ENCODE measurements at regions not wholly inside any gene's neighbourhood (a gene's known extent, or its start where the extent isn't known, plus 50 kb on each side); places are given as distances from the start of the nearest gene placed in this dataset.

- no peak for TF ChIP-seq CTCF (IDR thresholded peaks at IDR 0.05; ENCODE audit: low read depth, low read length, missing control alignments)
- in situ Hi-C loops (cut with HindIII; ENCODE audit: low sequenced_read_pairs) = no loop called here
- H3K4me3 ChIP-seq (ENCODE audit: low read depth, low read length) = no peak overlapping the region
These were observed 406.5 kb upstream of the CNKSR2 start for GRCh38 chrX:20967725-20968124.

DNA sequence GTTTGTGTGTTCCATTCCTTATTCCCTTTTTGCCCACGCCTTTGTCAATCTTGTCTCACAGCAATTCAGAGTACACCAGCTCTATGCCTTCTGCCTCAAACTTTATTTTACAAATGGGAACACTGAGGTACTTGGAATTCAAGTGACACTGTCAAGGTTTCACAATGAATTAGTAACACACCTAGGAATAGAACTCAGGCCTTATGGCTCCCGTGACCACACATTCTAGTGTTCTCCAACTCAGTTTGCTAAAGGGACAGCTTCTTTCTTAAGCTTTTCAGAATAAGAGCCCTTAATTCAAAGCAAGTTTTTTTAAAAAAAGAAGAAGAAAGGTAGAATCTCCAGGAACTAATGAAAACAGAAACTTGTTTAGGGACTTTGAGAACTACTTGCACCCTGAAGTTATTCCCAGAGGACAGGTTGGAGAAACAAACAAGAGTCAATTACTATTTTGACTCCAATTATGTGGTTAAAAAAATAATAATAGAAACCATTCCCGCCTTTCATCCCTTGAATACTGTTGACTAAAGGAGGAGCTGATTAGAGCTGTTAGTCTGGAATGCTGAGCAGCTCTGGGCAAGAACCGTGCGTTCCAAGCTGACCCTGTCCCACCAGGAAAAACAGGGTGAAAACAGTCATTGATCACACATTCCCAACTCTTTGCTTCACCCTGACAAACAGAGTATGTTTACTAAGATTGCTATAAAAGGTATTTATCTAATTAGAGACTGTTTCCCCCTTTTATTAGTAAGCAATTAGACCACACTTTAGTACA is 408.8 kb upstream of the CNKSR2 start:
- no peak for TF ChIP-seq CTCF (IDR thresholded peaks at IDR 0.05; ENCODE audit: low read depth, low read length, missing control alignments)
- no peak overlapping the region for H3K4me3 ChIP-seq (ENCODE audit: low read depth, low read length)
- DNase-seq (ENCODE audit: low read depth) = no peak
- in situ Hi-C loops (cut with HindIII; ENCODE audit: low sequenced_read_pairs) = no loop called here

More at GRCh38 chrX:20967725-20968124, 406.5 kb upstream of the CNKSR2 start:
- DNase-seq (ENCODE audit: low read depth) = no peak

DNA sequence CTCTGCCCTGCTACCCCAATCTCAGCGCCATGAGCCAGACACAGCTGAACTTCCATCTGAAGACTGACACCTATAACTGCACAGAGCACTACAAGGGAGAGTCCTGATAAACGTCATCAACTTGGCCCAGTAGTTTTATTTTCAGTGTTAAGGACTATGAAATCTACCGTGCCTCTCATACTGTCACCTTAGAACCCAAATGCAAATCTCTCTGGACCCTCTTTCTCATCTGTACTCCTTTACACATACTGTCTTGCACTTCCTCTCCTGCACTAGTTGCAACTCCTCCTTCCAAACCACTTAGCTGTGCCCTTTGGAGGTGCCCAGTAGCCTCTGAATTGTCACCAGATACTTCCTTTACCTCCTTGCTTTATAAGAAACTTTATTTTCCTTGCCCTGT is 420.2 kb upstream of the CNKSR2 start:
- in situ Hi-C loops (cut with HindIII; ENCODE audit: low sequenced_read_pairs) = no loop called here
- no peak for DNase-seq (ENCODE audit: low read depth)
- no peak for TF ChIP-seq CTCF (IDR thresholded peaks at IDR 0.05; ENCODE audit: low read depth, low read length, missing control alignments)
- no peak overlapping the region for H3K4me3 ChIP-seq (ENCODE audit: low read depth, low read length)

GRCh38 chrX:20952180-20952579 is 422.0 kb upstream of the CNKSR2 start:
- no peak for TF ChIP-seq CTCF (IDR thresholded peaks at IDR 0.05; ENCODE audit: low read depth, low read length, missing control alignments)
- no peak for DNase-seq (ENCODE audit: low read depth)
- in situ Hi-C loops (cut with HindIII; ENCODE audit: low sequenced_read_pairs) = no loop called here
- H3K4me3 ChIP-seq (ENCODE audit: low read depth, low read length) = no peak overlapping the region

DNA sequence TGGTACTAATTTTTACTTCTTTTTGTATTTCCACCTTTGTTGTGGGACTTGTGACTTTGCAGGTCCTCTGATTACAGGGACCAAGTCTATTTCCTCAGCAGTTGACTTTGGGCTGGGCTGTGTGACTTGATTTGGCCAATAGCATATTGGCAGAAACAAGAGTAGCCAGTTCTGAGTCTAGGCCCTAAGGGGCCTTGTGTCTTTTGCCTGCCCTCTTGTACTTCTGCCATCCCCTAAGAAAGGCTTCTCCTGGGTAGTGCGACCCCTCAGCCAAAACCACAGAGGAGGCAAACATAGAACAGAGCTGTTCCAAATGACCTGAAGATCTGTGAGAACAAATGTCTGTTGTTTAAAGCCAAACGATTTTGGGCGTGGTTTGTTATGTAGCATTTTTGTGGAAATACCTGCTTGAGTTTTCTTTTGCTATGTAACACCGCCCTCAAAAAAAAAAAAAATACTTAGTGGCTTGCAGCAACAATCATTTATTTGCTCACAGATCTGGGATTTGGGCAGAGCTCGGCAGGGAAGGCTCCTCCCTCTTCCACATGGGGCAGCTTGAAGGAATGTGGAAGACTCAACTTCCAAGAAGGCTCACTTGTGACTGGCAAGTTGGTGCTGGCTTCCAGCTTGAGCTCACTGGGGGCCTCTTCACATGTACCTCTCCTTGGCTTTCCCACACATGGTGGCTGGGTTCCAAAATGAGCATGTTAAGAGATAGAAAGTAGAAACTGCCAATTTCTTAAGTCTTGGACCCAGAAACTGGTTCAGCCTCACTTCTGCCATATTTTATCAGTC is 423.0 kb upstream of the CNKSR2 start:
- no peak for DNase-seq (ENCODE audit: low read depth)
- no peak overlapping the region for H3K4me3 ChIP-seq (ENCODE audit: low read depth, low read length)
- no peak for TF ChIP-seq CTCF (IDR thresholded peaks at IDR 0.05; ENCODE audit: low read depth, low read length, missing control alignments)
- in situ Hi-C loops (cut with HindIII; ENCODE audit: low sequenced_read_pairs) = no loop called here

- no peak overlapping the region for H3K4me3 ChIP-seq (ENCODE audit: low read depth, low read length)
- in situ Hi-C loops (cut with HindIII; ENCODE audit: low sequenced_read_pairs) = no loop called here
- DNase-seq (ENCODE audit: low read depth) = no peak
- no peak for TF ChIP-seq CTCF (IDR thresholded peaks at IDR 0.05; ENCODE audit: low read depth, low read length, missing control alignments)
These were observed 426.8 kb upstream of the CNKSR2 start for GRCh38 chrX:20947411-20947912.

Data from astrocyte of the cerebellum (primary cell).